GM21619 (cell line): ENCODE measurements at regions not wholly inside any gene's neighbourhood (a gene's known extent, or its start where the extent isn't known, plus 50 kb on each side); places are given as distances from the start of the nearest gene placed in this dataset.

Experiments
- ATAC-seq: cut with Tn5 transposase; IDR thresholded peaks from one replicate; pipeline ENCODE4 v1.9.1; 2021; ENCODE audit not compliant: unreplicated experiment

GRCh38 chr3:82773207-82773606, 1011.8 kb upstream of the GBE1 start:
- ATAC-seq = no peak

- no peak for ATAC-seq
These were observed 1003.1 kb upstream of the GBE1 start for GRCh38 chr3:82764521-82764920.

GRCh38 chr3:82761858-82762257, 1000.4 kb upstream of the GBE1 start:
- ATAC-seq = no peak

- no peak for ATAC-seq
These were observed 984.1 kb upstream of the GBE1 start for GRCh38 chr3:82745544-82745943.

GRCh38 chr3:82743196-82743595, 981.8 kb upstream of the GBE1 start:
- ATAC-seq = no peak

- ATAC-seq = no peak
These were observed 979.9 kb upstream of the GBE1 start for GRCh38 chr3:82741346-82741745.

GRCh38 chr3:82739390-82739789, 977.9 kb upstream of the GBE1 start:
- ATAC-seq = no peak

GRCh38 chr3:82736696-82737277, 975.3 kb upstream of the GBE1 start:
- ATAC-seq = no peak

GRCh38 chr3:82715091-82715856, 953.8 kb upstream of the GBE1 start:
- no peak for ATAC-seq

- ATAC-seq = no peak
These were observed 945.6 kb upstream of the GBE1 start for GRCh38 chr3:82707035-82707434.

- no peak for ATAC-seq
These were observed 924.3 kb upstream of the GBE1 start for GRCh38 chr3:82685761-82686160.

- no peak for ATAC-seq
These were observed 915.0 kb upstream of the GBE1 start for GRCh38 chr3:82676356-82677026.

GRCh38 chr3:82672966-82673365, 911.5 kb upstream of the GBE1 start:
- no peak for ATAC-seq

- no peak for ATAC-seq
These were observed 910.0 kb upstream of the GBE1 start for GRCh38 chr3:82671466-82671865.

- ATAC-seq = no peak
These were observed 893.3 kb upstream of the GBE1 start for GRCh38 chr3:82654708-82655107.

GRCh38 chr3:82643948-82644347, 882.5 kb upstream of the GBE1 start:
- no peak for ATAC-seq

- no peak for ATAC-seq
These were observed 880.3 kb upstream of the GBE1 start for GRCh38 chr3:82641701-82642100.

GRCh38 chr3:82640254-82640653, 878.8 kb upstream of the GBE1 start:
- ATAC-seq = no peak

- ATAC-seq = no peak
These were observed 876.1 kb upstream of the GBE1 start for GRCh38 chr3:82637574-82637973.

GRCh38 chr3:82636177-82636576, 874.7 kb upstream of the GBE1 start:
- no peak for ATAC-seq

- ATAC-seq = no peak
These were observed 871.9 kb upstream of the GBE1 start for GRCh38 chr3:82633319-82633718.

- ATAC-seq = no peak
These were observed 868.5 kb upstream of the GBE1 start for GRCh38 chr3:82629937-82630336.
